ENCODE measurements at regions not wholly inside any gene's neighbourhood (a gene's known extent, or its start where the extent isn't known, plus 50 kb on each side); places are given as distances from the start of the nearest gene placed in this dataset.

- dilution Hi-C loops (cut with MboI; ENCODE audit: extremely low pct_ligation_motif_present, low sequenced_read_pairs) = no loop called here
- Histone ChIP-seq H4K20me1 (ENCODE audit: control insufficient read depth, extremely low read depth, insufficient read depth, low read length) (no peaks in the 10 kb centered on the region), H3K27me3 (ENCODE audit: control insufficient read depth, extremely low read depth, insufficient read depth, low read length) (no peaks in the 10 kb centered on the region), H3K9me1 (ENCODE audit: control insufficient read depth, extremely low read depth, insufficient read depth, low read length) (no peaks in the 10 kb centered on the region), H3K4me1 (ENCODE audit: control insufficient read depth, extremely low read depth, insufficient read depth, low read length) (no peaks in the 10 kb centered on the region), H3K9ac (ENCODE audit: control insufficient read depth, extremely low read depth, insufficient read depth, low read length) (no peak overlapping the region), H3K36me3 (ENCODE audit: control insufficient read depth in 2 of 2, extremely low read depth in 1 of 2, insufficient read depth in 2 of 2, low read length in 2 of 2) (no peaks in the 10 kb centered on the region), H3K9me3 (ENCODE audit: control insufficient read depth, low read depth, low read length) (no peaks in the 10 kb centered on the region), H3K79me2 (ENCODE audit: control insufficient read depth, insufficient read depth, low read length) (no peaks in the 10 kb centered on the region), H3K27ac (ENCODE audit: control insufficient read depth, insufficient read depth, low read length) (no peak overlapping the region), H3K4me2 (ENCODE audit: control insufficient read depth, extremely low read depth, insufficient read depth, low read depth, low read length) (no peak overlapping the region), H2AFZ (ENCODE audit: control insufficient read depth, low read length) (no peak overlapping the region), H3K4me3 (ENCODE audit: control insufficient read depth in 2 of 3, extremely low read depth in 1 of 3, insufficient read depth in 2 of 3, low read depth in 1 of 3, low read length in 3 of 3) (no peak overlapping the region)
- DNase-seq (ENCODE audit: low read depth, low spot score) (no peak), FAIRE-seq (no peak)
- no peak for TF ChIP-seq CTCF (optimal IDR thresholded peaks at IDR 0.05 in 1 of 3, IDR thresholded peaks at IDR 0.05 in 1 of 3, conservative IDR thresholded peaks at IDR 0.05 in 1 of 3; ENCODE audit: extremely low read depth in 1 of 3, insufficient read depth in 2 of 3, low read length in 3 of 3)
- TF ChIP-seq EZH2 (IDR thresholded peaks at IDR 0.05; ENCODE audit: low read length) = no peak
Observed at GRCh38 chr16:64403352-64403751, 718.5 kb downstream of the CDH11 start.

GRCh38 chr16:64398793-64399192, 723.1 kb downstream of the CDH11 start:
- Histone ChIP-seq H3K27ac (ENCODE audit: control insufficient read depth, insufficient read depth, low read length) (no peak overlapping the region), H3K27me3 (ENCODE audit: control insufficient read depth, extremely low read depth, insufficient read depth, low read length) (no peaks in the 10 kb centered on the region), H3K9me3 (ENCODE audit: control insufficient read depth, low read depth, low read length) (no peaks in the 10 kb centered on the region), H3K4me2 (ENCODE audit: control insufficient read depth, extremely low read depth, insufficient read depth, low read depth, low read length) (no peak overlapping the region), H3K4me3 (ENCODE audit: control insufficient read depth in 2 of 3, extremely low read depth in 1 of 3, insufficient read depth in 2 of 3, low read depth in 1 of 3, low read length in 3 of 3) (no peak overlapping the region), H4K20me1 (ENCODE audit: control insufficient read depth, extremely low read depth, insufficient read depth, low read length) (no peaks in the 10 kb centered on the region), H3K4me1 (ENCODE audit: control insufficient read depth, extremely low read depth, insufficient read depth, low read length) (no peaks in the 10 kb centered on the region), H3K9me1 (ENCODE audit: control insufficient read depth, extremely low read depth, insufficient read depth, low read length) (no peaks in the 10 kb centered on the region), H3K9ac (ENCODE audit: control insufficient read depth, extremely low read depth, insufficient read depth, low read length) (no peak overlapping the region), H3K36me3 (ENCODE audit: control insufficient read depth in 2 of 2, extremely low read depth in 1 of 2, insufficient read depth in 2 of 2, low read length in 2 of 2) (no peaks in the 10 kb centered on the region), H2AFZ (ENCODE audit: control insufficient read depth, low read length) (no peak overlapping the region), H3K79me2 (ENCODE audit: control insufficient read depth, insufficient read depth, low read length) (no peaks in the 10 kb centered on the region)
- dilution Hi-C loops (cut with MboI; ENCODE audit: extremely low pct_ligation_motif_present, low sequenced_read_pairs) = no loop called here
- FAIRE-seq (no peak), DNase-seq (ENCODE audit: low read depth, low spot score) (no peak)
- TF ChIP-seq EZH2 (IDR thresholded peaks at IDR 0.05; ENCODE audit: low read length) (no peak), CTCF (optimal IDR thresholded peaks at IDR 0.05 in 1 of 3, IDR thresholded peaks at IDR 0.05 in 1 of 3, conservative IDR thresholded peaks at IDR 0.05 in 1 of 3; ENCODE audit: extremely low read depth in 1 of 3, insufficient read depth in 2 of 3, low read length in 3 of 3) (no peak)

All from keratinocyte (primary cell).